ENCODE measurements at regions not wholly inside any gene's neighbourhood (a gene's known extent, or its start where the extent isn't known, plus 50 kb on each side); places are given as distances from the start of the nearest gene placed in this dataset.

DNA sequence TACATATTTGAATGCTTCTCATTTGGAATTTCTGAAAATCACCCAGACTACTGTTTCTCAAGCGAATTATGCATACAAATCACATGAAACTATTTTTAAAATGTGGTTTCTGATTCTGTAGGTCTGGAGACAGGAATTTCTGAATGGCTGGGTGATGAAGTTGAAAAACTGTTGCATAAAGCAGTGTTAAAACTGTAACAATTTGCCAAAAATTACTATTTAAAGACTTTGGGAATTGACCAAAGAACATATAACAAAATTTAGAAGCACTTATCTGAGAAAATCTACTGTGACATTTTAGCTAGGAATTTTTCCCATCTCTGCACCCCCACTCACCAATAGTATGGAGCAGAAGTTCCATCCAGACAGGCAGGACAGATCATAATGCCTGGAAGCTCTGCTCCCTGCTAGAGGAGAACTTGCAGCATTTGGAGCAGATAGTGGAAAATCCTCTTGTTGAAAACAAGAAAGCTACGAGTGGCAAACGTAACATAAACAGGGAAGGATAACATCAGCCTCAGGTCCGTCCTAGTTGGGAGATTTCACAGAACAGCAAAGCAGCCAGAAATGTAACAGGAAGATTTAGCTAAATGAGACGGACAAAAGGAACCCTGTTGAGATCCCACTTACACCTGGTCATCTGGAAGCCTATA lies 132.3 kb upstream of the MCTP2 start:
- no peak for DNase-seq

GRCh38 chr15:94097552-94097951 lies 133.8 kb upstream of the MCTP2 start:
- DNase-seq, result no peak

DNA sequence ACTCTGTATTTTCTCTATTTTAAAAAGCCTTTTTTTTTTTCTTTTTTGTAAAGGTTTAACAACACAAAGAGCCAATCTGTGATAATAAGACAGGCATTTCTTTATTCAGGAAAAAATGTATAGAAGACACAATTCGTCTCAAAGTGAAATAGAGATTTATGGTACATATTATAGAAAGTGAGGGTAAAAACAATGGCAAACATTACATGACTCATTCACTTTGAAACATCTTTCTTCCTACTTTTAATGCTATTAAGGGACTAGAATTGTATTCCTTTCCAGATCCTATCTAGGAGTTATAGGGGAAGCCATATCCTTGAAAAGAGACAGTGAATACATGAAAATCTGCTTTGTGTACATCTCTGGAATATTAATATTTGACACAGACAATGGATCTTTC lies 137.1 kb upstream of the MCTP2 start:
- no peak for DNase-seq

DNA sequence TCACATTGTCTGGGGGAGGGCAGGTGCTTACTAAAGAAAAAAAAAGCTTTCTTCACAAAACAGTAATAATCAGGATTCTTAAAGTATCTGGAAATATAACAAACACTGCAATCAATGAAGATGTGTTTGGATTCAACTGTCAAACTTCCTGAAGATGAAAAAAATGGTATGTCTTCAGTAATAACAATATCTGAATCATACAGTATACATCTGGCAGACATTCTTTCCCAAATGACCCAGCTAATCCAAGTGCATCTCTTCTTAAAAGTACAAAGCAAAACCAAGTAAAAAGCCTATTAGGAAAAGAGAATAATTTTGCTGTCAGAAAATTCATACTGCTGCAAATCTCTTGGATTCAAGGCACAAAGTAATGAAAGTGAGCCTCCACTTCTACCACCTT lies 145.0 kb upstream of the MCTP2 start:
- no peak for DNase-seq

GRCh38 chr15:94083467-94084052 lies 147.8 kb upstream of the MCTP2 start:
- DNase-seq, result no peak

DNA sequence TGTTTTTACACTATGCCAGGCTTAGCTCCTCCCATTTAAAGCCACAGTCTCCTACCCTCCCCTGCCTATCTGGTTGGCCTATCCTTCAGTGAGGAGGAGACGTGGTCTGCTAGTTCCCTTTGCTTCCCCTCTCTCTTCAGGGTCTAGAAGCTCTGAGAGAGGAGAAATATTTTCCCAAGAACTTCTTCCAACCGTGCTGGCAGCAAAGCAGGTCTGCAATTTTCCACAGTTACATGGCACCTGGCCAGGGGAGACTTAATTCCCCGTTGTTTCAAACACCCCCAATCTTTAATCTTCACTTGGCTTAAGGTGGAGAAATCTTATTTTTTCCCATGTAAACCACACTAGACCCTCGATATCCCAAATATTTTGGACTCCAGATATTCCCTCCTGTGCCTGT lies 149.5 kb upstream of the MCTP2 start:
- no peak for DNase-seq

DNA sequence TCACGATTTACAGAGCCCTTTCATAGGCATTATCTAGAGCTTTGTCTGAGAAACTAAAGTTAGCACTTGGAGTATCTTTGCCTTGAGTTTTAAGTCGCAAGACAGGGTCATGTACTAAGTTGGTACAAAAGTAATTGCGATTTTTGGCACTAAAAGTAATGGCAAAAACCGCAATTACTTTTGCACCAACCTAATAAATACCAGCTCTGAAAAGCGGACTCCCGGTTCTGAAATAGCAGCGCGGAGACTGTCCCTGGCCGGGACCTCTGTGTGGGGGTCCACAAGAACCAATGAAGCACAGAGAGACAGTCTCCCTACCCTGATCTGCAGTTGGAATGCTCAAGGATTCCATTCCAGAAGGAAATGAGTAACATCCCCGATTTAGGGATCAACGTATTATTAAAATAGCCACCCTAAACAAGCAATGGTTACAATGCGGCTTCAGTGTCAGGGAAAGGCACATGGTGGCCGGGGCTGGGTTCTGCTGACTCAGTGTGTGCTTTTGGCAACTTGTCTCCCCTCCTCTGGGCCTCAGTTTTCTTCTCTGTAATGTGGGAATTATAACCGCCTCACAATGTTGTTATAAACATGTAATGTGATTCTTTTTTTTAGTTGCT lies 150.3 kb upstream of the MCTP2 start:
- DNase-seq, result no peak

GRCh38 chr15:94080416-94080815 lies 150.9 kb upstream of the MCTP2 start:
- DNase-seq, result no peak

- no peak for DNase-seq
Observed at GRCh38 chr15:94079968-94080367, 151.4 kb upstream of the MCTP2 start.

GRCh38 chr15:94079459-94079858 lies 151.9 kb upstream of the MCTP2 start:
- DNase-seq, result no peak

DNA sequence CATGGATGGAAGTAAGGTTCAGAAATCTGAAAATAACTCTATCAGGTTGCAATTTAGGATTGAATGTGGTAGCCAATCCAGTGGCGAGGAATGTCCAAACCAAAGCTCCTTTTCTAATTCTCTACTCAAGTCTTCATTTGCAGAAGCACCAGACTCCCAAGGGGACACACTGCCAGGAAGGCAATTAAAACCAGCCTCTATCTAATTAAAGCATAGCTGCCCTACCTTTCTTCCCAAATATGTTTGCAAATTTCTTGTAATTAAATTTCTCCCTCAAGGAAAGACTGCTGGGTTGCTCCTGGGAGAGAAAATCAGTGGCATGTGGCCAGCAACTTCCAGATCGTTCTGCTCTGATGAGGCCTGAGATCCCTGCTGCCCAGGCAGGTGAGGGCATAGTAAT lies 153.4 kb upstream of the MCTP2 start:
- DNase-seq, result no peak

DNA sequence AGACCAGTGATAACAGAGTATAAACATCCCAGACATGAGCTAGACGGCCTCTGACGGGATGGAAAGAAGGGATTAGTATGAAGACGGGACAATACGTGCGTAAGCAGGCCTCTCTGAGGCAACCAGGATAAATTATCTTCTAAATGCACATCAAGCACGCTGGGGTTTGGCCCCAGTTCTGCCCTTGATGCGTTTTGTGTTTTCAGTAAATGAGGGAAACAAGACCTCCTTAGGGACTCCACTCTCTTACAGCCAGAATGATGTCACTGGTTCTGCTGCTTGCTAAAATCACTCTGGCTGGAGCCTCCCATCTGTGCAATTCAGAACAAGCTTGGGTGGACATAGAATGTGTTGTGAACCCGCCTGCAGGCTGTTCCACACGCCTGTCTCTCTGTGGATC lies 156.0 kb upstream of the MCTP2 start:
- no peak for DNase-seq

DNA sequence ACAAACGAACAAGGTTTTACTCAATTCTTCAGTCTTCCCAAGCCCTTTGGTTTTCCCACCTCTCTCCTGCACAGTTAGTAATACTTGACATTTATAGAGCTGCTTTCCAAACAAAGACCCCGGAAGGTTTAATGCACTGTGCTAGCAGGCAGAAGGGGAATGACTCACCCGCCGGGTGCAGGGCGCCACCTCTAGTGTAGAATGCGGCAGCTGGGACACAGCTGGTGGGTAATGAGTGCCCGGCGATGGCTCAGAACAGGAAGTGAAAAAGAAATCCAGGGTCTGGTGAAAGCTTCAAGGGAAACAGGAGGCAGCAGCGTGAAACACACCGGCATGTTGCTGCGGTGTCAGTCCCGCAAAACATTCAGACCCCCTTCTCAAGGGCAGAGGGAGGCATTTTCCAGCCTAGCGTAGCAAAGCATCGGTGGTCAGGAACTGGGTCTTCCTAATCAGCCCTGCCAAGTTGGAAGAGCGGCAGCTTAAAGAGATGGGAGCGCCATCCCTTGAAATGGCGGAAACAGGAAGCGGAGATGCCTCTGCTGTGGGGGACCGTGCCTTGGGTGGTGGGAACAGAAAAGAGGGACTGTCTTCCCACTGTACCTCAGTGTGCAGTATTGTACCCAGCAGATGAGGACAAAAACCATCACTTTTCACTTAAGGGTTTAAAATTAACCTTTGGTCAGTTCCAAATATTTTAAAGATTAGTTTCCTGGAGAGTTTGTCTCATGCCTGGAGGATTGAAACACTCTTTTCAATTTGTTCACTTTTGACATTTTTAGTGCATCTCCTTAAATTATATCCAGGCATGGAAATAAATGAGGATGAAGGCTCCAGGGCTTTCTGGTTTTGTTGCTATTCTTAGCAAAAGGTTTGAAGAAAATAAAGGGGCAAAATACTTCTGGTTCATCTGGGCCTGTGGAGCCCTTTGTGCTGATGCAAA lies 160.7 kb upstream of the MCTP2 start:
- DNase-seq, result no peak

- no peak for DNase-seq
Observed at GRCh38 chr15:94069844-94070243, 161.5 kb upstream of the MCTP2 start.

DNA sequence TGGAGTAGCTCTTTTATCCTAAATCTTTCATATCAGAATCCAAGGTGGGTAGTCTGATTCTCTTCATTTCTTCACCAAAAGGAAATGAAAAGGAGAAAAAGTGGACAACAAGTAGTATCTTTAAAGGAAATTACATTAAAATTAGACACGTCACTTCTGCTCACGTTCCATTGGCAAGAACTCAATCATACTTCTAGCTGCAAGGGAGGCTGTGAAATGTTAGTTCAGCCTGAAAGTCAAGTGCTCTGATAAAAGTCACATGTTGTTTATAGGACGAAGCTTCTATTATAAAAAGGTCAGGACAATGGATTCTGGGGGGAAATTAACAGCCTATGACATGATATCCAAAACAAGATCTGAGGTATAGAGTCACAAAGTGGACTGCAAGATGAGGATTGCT lies 164.6 kb upstream of the MCTP2 start:
- DNase-seq, result no peak

DNA sequence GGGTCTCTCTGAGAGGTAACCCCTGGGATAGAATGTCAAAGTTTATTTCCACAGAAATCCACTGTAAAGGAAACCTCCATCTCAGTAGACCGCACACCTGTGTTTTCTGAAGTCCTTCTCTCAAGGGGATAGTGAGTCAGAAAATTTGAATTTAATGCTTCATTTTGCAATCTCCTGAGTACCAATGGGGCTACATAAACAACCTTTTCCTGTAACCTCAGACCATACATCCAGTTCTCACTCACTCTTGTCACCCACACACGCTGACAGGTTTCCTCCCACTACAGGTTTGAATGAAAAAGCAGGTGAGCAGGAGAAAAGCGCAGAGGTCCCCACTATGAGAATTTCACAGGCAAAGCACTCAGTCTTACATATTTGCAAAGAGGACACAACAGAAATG lies 165.3 kb upstream of the MCTP2 start:
- DNase-seq, result no peak

GRCh38 chr15:94064676-94065313 lies 166.6 kb upstream of the MCTP2 start:
- no peak for DNase-seq

DNA sequence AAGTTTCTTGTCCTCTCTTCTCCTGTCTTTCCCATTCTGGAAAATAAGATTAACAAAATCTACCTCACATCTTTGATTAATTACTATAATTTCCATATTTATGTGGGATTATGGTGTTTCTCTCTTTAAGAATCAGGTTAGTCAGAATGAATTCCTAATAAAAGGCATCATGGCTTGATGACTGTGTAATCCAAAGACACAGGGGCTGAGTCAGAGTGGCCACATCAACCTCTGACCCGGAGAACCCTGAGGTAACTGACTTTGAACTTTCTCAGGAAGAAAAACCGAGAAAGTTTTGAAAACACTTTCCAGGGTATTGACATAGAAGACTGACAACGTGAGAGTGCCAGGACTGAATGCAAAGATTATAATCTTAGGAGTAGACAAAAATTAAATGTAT lies 170.3 kb upstream of the MCTP2 start:
- DNase-seq, result no peak

DNA sequence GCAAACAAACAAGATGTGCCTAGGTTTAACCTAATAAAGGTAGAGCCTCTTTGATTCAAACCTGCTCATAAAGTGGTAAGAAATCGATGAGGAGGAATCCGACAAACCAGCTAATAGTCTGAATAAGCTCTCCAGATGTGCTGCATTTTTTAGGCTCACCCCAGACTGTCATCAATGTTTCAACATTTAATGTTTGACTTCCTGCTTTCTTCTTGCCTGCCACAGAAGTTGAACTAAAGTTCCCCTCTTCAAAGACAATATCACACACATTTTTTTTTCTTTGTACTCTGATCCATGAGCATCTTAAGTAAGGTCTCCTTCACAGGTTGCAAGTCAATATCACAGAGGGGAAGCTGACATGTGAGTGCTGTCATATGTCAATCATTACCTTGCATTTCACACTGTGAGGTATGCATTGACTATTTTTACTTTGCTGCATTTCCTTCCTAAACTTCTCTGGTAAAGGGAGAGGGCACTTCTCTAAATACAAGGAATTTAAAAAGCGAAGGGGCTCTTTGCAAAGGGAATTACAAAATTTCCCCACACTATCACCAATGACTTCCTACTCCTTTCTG lies 172.3 kb upstream of the MCTP2 start:
- DNase-seq, result no peak

DNA sequence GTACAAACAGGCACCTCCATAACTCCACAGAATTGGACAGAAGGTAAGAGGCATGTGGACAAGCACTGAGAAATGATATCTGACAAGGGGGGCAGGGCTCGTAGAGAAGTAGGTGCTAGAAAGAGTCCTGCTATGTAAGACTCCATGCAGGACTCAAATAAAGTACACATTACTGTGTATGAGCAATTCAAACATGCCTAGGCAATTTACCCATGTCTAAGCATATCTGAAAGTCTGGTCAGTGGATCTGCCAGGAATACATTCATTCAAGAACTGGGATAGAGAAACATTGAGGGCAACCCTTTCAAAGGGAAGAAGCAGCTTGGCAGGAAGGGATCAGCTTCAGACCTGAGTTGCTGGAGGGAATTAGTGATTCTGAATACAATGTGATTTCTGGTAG lies 174.1 kb upstream of the MCTP2 start:
- DNase-seq, result no peak

GRCh38 chr15:94056314-94056713 lies 175.0 kb upstream of the MCTP2 start:
- no peak for DNase-seq

DNA sequence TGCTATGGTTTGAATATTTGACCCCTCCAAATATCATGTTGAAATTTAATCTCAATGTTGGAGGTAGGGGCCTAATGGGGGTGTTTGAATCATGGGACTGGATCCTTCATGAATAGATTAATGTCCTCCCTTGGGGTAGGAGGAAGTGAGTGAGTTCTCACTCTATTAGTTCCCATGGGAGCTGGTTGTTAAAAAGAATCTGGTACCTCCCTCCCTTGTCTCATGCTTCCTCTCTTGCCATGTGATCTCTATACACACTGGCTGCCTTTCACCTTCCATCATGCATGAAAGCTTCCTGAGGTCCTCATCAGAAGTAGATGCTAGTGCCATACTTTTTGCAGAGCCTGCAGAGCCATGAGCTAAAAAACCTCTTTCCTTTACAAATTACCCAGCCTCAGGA lies 177.7 kb upstream of the MCTP2 start:
- DNase-seq, result no peak

DNA sequence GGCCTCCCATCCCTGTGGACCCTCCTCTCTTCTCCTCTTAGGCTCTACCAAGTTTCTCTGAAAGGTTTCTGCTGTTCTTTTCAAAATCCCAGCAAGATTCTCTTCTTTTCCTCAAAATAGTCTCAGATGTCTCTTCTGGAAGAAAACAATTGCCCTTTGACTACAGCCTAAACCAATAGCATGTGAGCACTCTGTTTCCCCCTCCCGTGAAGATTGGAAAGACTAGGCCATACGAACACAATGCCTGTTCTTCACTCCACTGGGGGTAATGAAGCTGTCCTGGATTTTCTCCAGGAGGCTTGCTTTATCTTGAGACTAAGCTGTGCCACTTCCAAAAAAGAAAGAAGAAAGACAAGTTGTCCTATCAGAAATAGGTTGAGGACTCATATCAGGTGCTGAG lies 178.7 kb upstream of the MCTP2 start:
- no peak for DNase-seq

All from amniotic stem cell (primary cell).